AG04449 (cell line): ENCODE measurements at regions not wholly inside any gene's neighbourhood (a gene's known extent, or its start where the extent isn't known, plus 50 kb on each side); places are given as distances from the start of the nearest gene placed in this dataset.
"Not testable (repeated sequence)": the region's sequence is repeated elsewhere in the genome, so short reads cannot be mapped to it uniquely, and the experiment has no call there.

Experiments used
- CTCF ChIA-PET: fragments of 350-600 bp; formaldehyde crosslinking; extraction: SDS; loops from one replicate; lab custom pipeline; 2021; ENCODE audit warnings: antibody characterized with exemption; lab: Yijun Ruan, JAX
- POLR2A ChIA-PET: fragments of 400-600, 350-600 bp; formaldehyde crosslinking; extraction: SDS; loops from one replicate; lab custom pipeline; 2020; ENCODE audit warnings: antibody characterized with exemption, inconsistent platforms; lab: Yijun Ruan, JAX
- DNase-seq: peaks from one replicate; pipeline ENCODE4 v3.0.0-alpha.2; 2010; ENCODE audit warnings: low read depth, low spot score
- H3K4me3 ChIP-seq: 2 replicates; pipeline ENCODE4 v1.5.1; 2011; ENCODE audit warnings: low read depth, mild to moderate bottlenecking, control low read depth, low read length
- CTCF ChIP-seq: IDR thresholded peaks from one replicate; pipeline ENCODE4 v1.5.1; 2011; ENCODE audit warnings: mild to moderate bottlenecking, moderate library complexity, low read length, control low read depth, inconsistent platforms; ENCODE audit not compliant: insufficient read depth; ENCODE audit errors: missing control alignments

- no peak overlapping the region for H3K4me3 ChIP-seq
- TF ChIP-seq CTCF = no peak
- no peak for DNase-seq
- POLR2A ChIA-PET = no interaction called here
- CTCF ChIA-PET = interaction anchor here (1.7 kb wide), 1 partner anchor 9 kb away, joined by 5 read pairs; no protein-coding TSS in a partner anchor
Observed at GRCh38 chr1:200288226-200288625, 121.6 kb downstream of the ZNF281 start.

GRCh38 chr1:200284236-200284635 is 125.6 kb downstream of the ZNF281 start:
- POLR2A ChIA-PET, DNase-seq, H3K4me3 ChIP-seq: not testable (repeated sequence)
- CTCF ChIA-PET = interaction anchor here (1.3 to 1.4 kb wide), 2 partner anchors 30 to 226 kb away, joined by 3 to 4 read pairs; no protein-coding TSS in a partner anchor

GRCh38 chr1:200282497-200283122 is 127.2 kb downstream of the ZNF281 start:
- TF ChIP-seq CTCF = no peak
- no peak for DNase-seq
- ChIA-PET CTCF (interaction anchor here (0.9 to 4.7 kb wide), 7 partner anchors 19 to 228 kb away, joined by 3 to 47 read pairs (median 5); no protein-coding TSS in a partner anchor), POLR2A (no interaction called here)
- no peak overlapping the region for H3K4me3 ChIP-seq

- no peak for TF ChIP-seq CTCF
- no peak for DNase-seq
- ChIA-PET CTCF (interaction anchor here (0.9 to 4.7 kb wide), 7 partner anchors 20 to 229 kb away, joined by 3 to 47 read pairs (median 9); no protein-coding TSS in a partner anchor), POLR2A (no interaction called here)
- H3K4me3 ChIP-seq = no peak overlapping the region
Observed at GRCh38 chr1:200281201-200281835, 128.5 kb downstream of the ZNF281 start.

GRCh38 chr1:200279810-200280411 is 129.9 kb downstream of the ZNF281 start:
- DNase-seq = no peak
- peak; percentile 59 for TF ChIP-seq CTCF
- CTCF ChIA-PET = interaction anchor here (0.6 to 4.7 kb wide), 38 partner anchors 8 to 597 kb away, joined by 3 to 47 read pairs (median 4); no protein-coding TSS in a partner anchor
- H3K4me3 ChIP-seq = no peak overlapping the region
- POLR2A ChIA-PET = no interaction called here

GRCh38 chr1:200275816-200276453 is 133.9 kb downstream of the ZNF281 start:
- ChIA-PET CTCF (interaction anchor here (0.6 to 4.3 kb wide), 14 partner anchors 13 to 591 kb away, joined by 3 to 24 read pairs (median 4); no protein-coding TSS in a partner anchor), POLR2A (no interaction called here)
- no peak overlapping the region for H3K4me3 ChIP-seq
- no peak for TF ChIP-seq CTCF
- DNase-seq = no peak
